IMR-90 (cell line): ENCODE measurements at regions not wholly inside any gene's neighbourhood (a gene's known extent, or its start where the extent isn't known, plus 50 kb on each side); places are given as distances from the start of the nearest gene placed in this dataset.
A peak's percentile ranks its signal among the peaks of the same experiment; 100 is the strongest.

Experiments
- ATAC-seq: fragments of 200-7000 bp; cut with Tn5 transposase; 2 replicates; pipeline ENCODE4 v1.9.1; 2020; ENCODE audit warnings: low read depth, mild to moderate bottlenecking, moderate library complexity
- BruUV-seq: library from RNA; stranded (reverse); fragments of 400-500 nt; replicated peaks from 2 replicates; lab custom pipeline; 2021; lab: Mats Ljungman, UMichigan
- CTCF ChIA-PET: fragments of 300-600 bp; formaldehyde crosslinking; extraction: SDS; loops from one replicate; lab custom pipeline; 2021; ENCODE audit warnings: antibody characterized with exemption; lab: Yijun Ruan, JAX
- POLR2A ChIA-PET: fragments of 300-600 bp; sonication (Branson Sonifier 250); formaldehyde crosslinking; loops from one replicate; lab custom pipeline; 2022; ENCODE audit warnings: antibody characterized with exemption; ENCODE audit not compliant: unreplicated experiment; lab: Charles Lee
- DNase-seq: peaks from one replicate; pipeline ENCODE4 v3.0.0; 2013
- H2AFZ ChIP-seq: replicated peaks from 2 replicates; pipeline ENCODE3; 2013; ENCODE audit warnings: low read length, mild to moderate bottlenecking; ENCODE audit not compliant: poor library complexity
- H2AK5ac ChIP-seq: 2 replicates; pipeline ENCODE4 v1.6.1; 2013; ENCODE audit warnings: low read depth, low read length, inconsistent platforms
- H2AK9ac ChIP-seq: replicated peaks from 2 replicates; pipeline ENCODE3; 2013; ENCODE audit warnings: mild to moderate bottlenecking, low read depth, low read length, moderate library complexity; ENCODE audit not compliant: poor library complexity
- H2BK120ac ChIP-seq: 2 replicates; pipeline ENCODE4 v1.6.1; 2013; ENCODE audit warnings: low read depth, low read length, inconsistent platforms
- H2BK15ac ChIP-seq: 3 replicates; pipeline ENCODE4 v1.6.1; 2013; ENCODE audit warnings: low read depth, low read length, inconsistent platforms
- H2BK20ac ChIP-seq: 2 replicates; pipeline ENCODE4 v1.6.1; 2013; ENCODE audit warnings: low read depth, mild to moderate bottlenecking, inconsistent platforms, low read length, moderate library complexity
- H2BK5ac ChIP-seq: 2 replicates; pipeline ENCODE4 v1.6.1; 2013; ENCODE audit warnings: mild to moderate bottlenecking, low read depth, low read length, inconsistent platforms; ENCODE audit not compliant: poor library complexity, severe bottlenecking
- H3K14ac ChIP-seq: replicated peaks from 2 replicates; pipeline ENCODE4 v1.6.1; 2013; ENCODE audit warnings: low read depth, low read length, inconsistent platforms
- H3K18ac ChIP-seq: 2 replicates; pipeline ENCODE4 v1.6.1; 2013; ENCODE audit warnings: low read depth, low read length, control low read depth
- H3K23ac ChIP-seq: 2 replicates; pipeline ENCODE4 v1.6.1; 2013; ENCODE audit warnings: low read depth, low read length, inconsistent platforms
- H3K27ac ChIP-seq: 2 replicates; pipeline ENCODE4 v1.5.1; 2013; ENCODE audit warnings: mild to moderate bottlenecking, control low read depth, low read length; ENCODE audit not compliant: insufficient read depth
- H3K27me3 ChIP-seq: 2 replicates; pipeline ENCODE4 v1.6.1; 2013; ENCODE audit warnings: low read length; ENCODE audit not compliant: control insufficient read depth, insufficient read depth
- H3K36me3 ChIP-seq: 2 replicates; pipeline ENCODE4 v1.6.1; 2013; ENCODE audit warnings: low read length, mixed read lengths; ENCODE audit not compliant: control insufficient read depth, insufficient read depth
- H3K4ac ChIP-seq: 2 replicates; pipeline ENCODE4 v1.6.1; 2013; ENCODE audit warnings: low read depth, low read length, inconsistent platforms
- H3K4me1 ChIP-seq: 2 replicates; pipeline ENCODE4 v1.6.1; 2013; ENCODE audit warnings: low read length, mixed read lengths; ENCODE audit not compliant: control insufficient read depth, insufficient read depth
- H3K4me2 ChIP-seq: 2 replicates; pipeline ENCODE4 v1.6.1; 2013; ENCODE audit warnings: low read depth, mild to moderate bottlenecking, control low read depth, low read length, moderate library complexity
- H3K4me3 ChIP-seq: 2 replicates; pipeline ENCODE4 v1.5.1; 2013; ENCODE audit warnings: low read depth, mild to moderate bottlenecking, control low read depth, low read length, moderate library complexity; ENCODE audit not compliant: insufficient read depth
- H3K56ac ChIP-seq: 2 replicates; pipeline ENCODE4 v1.6.1; 2013; ENCODE audit warnings: low read length, inconsistent platforms; ENCODE audit not compliant: insufficient read depth; ENCODE audit errors: extremely low read depth
- H3K79me1 ChIP-seq, 2 experiments: 2 replicates each; pipeline ENCODE4 v1.6.1; 2013; ENCODE audit warnings: low read length in 2 of 2, inconsistent platforms in 1 of 2, low read depth in 1 of 2
- H3K9ac ChIP-seq: 2 replicates; pipeline ENCODE4 v1.6.1; 2013; ENCODE audit warnings: low read depth, low read length, control low read depth
- H3K9me1 ChIP-seq: 2 replicates; pipeline ENCODE4 v1.6.1; 2013; ENCODE audit warnings: low read length, inconsistent platforms; ENCODE audit not compliant: insufficient read depth
- H3K9me3 ChIP-seq: 2 replicates; pipeline ENCODE4 v1.6.1; 2013; ENCODE audit warnings: low read length; ENCODE audit not compliant: control insufficient read depth, insufficient read depth
- H4K20me1 ChIP-seq: 2 replicates; pipeline ENCODE4 v1.6.1; 2013; ENCODE audit warnings: low read length, inconsistent platforms; ENCODE audit not compliant: insufficient read depth
- H4K5ac ChIP-seq: 2 replicates; pipeline ENCODE4 v1.6.1; 2013; ENCODE audit warnings: mild to moderate bottlenecking, low read depth, low read length, control low read depth
- H4K8ac ChIP-seq, 2 experiments: 2 replicates each; pipeline ENCODE4 v1.6.1; 2013; ENCODE audit warnings: low read depth in 2 of 2, low read length in 2 of 2, control low read depth in 1 of 2, inconsistent platforms in 1 of 2
- H4K91ac ChIP-seq: 2 replicates; pipeline ENCODE4 v1.6.1; 2013; ENCODE audit warnings: low read depth, low read length, inconsistent platforms; ENCODE audit not compliant: insufficient read depth
- BHLHE40 ChIP-seq: fragments of 150-350 bp; IDR thresholded peaks from 2 replicates; pipeline ENCODE4 v1.6.1; 2016; ENCODE audit warnings: mild to moderate bottlenecking, low read depth, low read length
- MAFK ChIP-seq: IDR thresholded peaks from 2 replicates; pipeline ENCODE4 v1.6.1; 2012; ENCODE audit warnings: low read depth, low read length, improper control_type of control experiment
- WGBS, 2 experiments: methylation state at CpG; one replicate each; pipeline versions ENCODE4 v1.1.5 to v1.1.7; 2013; ENCODE audit warnings: missing lambda C conversion rate in 2 of 2; ENCODE audit not compliant: insufficient read length in 1 of 2; ENCODE audit errors: extremely low coverage in 2 of 2; 5-methylcytosine and 5-hydroxymethylcytosine counted together
- dilution Hi-C: fragments of 300-500 bp; cut with HindIII; formaldehyde crosslinking; loops from one replicate; pipeline ENCODE4 v1.14.3; 2018; ENCODE audit warnings: low sequenced_read_pairs; ENCODE audit not compliant: unreplicated experiment
- in situ Hi-C: fragments of 300-500 bp; cut with MboI; formaldehyde crosslinking; loops from 3 replicates; pipeline ENCODE4 v1.14.3; 2019; ENCODE audit warnings: low sequenced_read_pairs, inconsistent platforms, mixed read lengths
- intact Hi-C: fragments of 100-400 bp; cut with micrococcal nuclease; formaldehyde crosslinking; loops from 2 replicates; pipeline ENCODE4 v1.10.0; 2022

GRCh38 chr4:124090021-124090420, 622.5 kb downstream of the ANKRD50 start:
- Histone ChIP-seq H3K4me2 (no peak overlapping the region), H3K14ac (no peak overlapping the region), H3K56ac (no peak overlapping the region), H2BK5ac (no peak overlapping the region), H3K79me1 (no peaks in the 10 kb centered on the region), H3K9ac (no peak overlapping the region), H2AK9ac (no peak overlapping the region), H2BK120ac (no peak overlapping the region), H2AK5ac (no peak overlapping the region), H3K4ac (no peak overlapping the region), H2BK15ac (no peak overlapping the region), H4K8ac (no peak overlapping the region), H3K9me3 (no peaks in the 10 kb centered on the region), H2BK20ac (no peak overlapping the region), H4K91ac (no peak overlapping the region), H2AFZ (no peak overlapping the region), H3K27ac (no peak overlapping the region), H3K23ac (no peak overlapping the region), H3K36me3 (no peaks in the 10 kb centered on the region), H4K5ac (no peak overlapping the region), H3K27me3 (no peaks in the 10 kb centered on the region), H3K4me3 (no peak overlapping the region), H4K20me1 (no peaks in the 10 kb centered on the region), H3K4me1 (no peaks in the 10 kb centered on the region), H3K9me1 (no peaks in the 10 kb centered on the region), H3K18ac (no peak overlapping the region)
- DNase-seq (no peak), ATAC-seq (no peak)
- no TSS peak for BruUV-seq
- WGBS, 2 experiments, result no CpG with 5 or more reads among the region's 8 CpGs
- dilution Hi-C loops, result no loop called here
- POLR2A ChIA-PET, result no interaction called here
- intact Hi-C loops, result no loop called here
- CTCF ChIA-PET, result no interaction called here
- in situ Hi-C loops, result no loop called here
- TF ChIP-seq BHLHE40 (no peak), MAFK (peak; percentile 85)
